Heart left ventricle (tissue), 13 donors: ENCODE measurements at regions not wholly inside any gene's neighbourhood (a gene's known extent, or its start where the extent isn't known, plus 50 kb on each side); places are given as distances from the start of the nearest gene placed in this dataset.

Experiments used
- POLR2A ChIP-seq, 2 donors: fragments of 450-650 bp; IDR thresholded peaks; one replicate each; pipeline ENCODE4 v1.6.1; 2017; ENCODE audit warnings: antibody characterized with exemption in 2 of 2, mild to moderate bottlenecking in 2 of 2, moderate library complexity in 2 of 2
- TF ChIP-seq, protein P1 (sequence below), 12 donors: fragments of 200-600 bp; sonication (generic) in 4 of 12; IDR thresholded peaks; one replicate each; pipeline versions ENCODE4 v1.5.0 to v1.8.0; 2018 to 2022; ENCODE audit warnings: antibody characterized with exemption in 12 of 12, mild to moderate bottlenecking in 5 of 12
- donor health status: ischemic (EF 13 %, LVEDD 7.1; RV severe dilation, severe dysfunction).
- donor health status: DM: no; HTN: yes; CAD: no.
- donor health status: DM: no; HTN: no; CAD: no.
- donor health status: ischemic (EF 25% LVEDD 6.9; RV normal size, moderate dysfunction).
- donor health status: ischemic (EF 25% LVEDD 5.7; RV mildly dilated, moderate dysfunction).
- donor health status: ischemic (EF 35%, LVEDD 5.7; RV mildly dilated, moderate dysfunction).
- donor health status: nonischemic (EF 11% LVEDD 7.7; RV severe dilation, severe dysfunction).
- donor health status: DM: yes; HTN: yes; CAD: no.
- donor health status: PGD.
- donor health status: ischemic (EF 29% LVEDD 5.4; RV normal size, mild dysfunction).
- donor health status: nonischemic (EF 23%, LVEDD 6.1; RV moderate dilation, normal function).

DNA sequence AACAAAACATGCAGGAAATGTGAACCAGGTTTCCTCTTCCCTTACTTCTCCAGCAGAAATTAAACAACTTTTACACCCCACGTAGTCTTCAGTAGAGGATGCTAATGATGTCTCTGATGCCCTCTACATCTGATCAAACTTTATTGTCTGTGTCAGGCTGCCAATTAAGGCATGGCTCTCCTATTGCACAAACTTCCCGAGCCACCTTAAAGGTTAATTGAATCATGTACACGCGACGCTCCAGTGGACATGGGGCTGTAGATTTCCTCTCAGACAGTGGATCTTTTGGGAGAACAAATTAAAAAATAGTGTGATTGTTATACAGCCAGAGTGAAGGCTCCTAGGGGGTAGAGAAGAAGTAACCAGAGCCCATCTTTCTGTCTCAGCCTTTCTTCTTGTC is 301.6 kb downstream of the SMAD2 start:
- TF ChIP-seq POLR2A (IDR thresholded peaks at IDR 0.05) = no peak
- TF ChIP-seq, protein P1, sequence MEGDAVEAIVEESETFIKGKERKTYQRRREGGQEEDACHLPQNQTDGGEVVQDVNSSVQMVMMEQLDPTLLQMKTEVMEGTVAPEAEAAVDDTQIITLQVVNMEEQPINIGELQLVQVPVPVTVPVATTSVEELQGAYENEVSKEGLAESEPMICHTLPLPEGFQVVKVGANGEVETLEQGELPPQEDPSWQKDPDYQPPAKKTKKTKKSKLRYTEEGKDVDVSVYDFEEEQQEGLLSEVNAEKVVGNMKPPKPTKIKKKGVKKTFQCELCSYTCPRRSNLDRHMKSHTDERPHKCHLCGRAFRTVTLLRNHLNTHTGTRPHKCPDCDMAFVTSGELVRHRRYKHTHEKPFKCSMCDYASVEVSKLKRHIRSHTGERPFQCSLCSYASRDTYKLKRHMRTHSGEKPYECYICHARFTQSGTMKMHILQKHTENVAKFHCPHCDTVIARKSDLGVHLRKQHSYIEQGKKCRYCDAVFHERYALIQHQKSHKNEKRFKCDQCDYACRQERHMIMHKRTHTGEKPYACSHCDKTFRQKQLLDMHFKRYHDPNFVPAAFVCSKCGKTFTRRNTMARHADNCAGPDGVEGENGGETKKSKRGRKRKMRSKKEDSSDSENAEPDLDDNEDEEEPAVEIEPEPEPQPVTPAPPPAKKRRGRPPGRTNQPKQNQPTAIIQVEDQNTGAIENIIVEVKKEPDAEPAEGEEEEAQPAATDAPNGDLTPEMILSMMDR (IDR thresholded peaks at IDR 0.05) = no peak
